ENCODE measurements at regions not wholly inside any gene's neighbourhood (a gene's known extent, or its start where the extent isn't known, plus 50 kb on each side); places are given as distances from the start of the nearest gene placed in this dataset.

DNA sequence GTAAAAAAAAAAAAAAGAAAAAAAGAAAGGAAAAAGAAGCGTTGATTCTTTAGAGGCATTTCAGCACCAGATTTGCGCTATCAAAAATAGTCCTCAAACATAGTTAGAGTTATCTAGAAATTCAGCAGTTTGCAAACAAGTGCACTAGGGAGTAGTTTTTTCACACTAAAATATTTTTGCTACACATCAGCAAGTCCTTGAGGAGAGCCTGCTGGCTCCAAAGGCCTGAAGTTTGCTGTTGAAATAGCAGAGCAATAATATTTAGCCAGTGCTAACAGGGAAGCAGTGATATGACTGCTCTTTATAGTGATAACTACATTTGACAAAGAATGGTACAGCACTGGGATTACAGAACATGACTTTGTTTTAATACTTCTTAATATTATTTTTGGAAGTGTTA lies 472.2 kb downstream of the PCDH7 start:
- TF ChIP-seq, protein P1, sequence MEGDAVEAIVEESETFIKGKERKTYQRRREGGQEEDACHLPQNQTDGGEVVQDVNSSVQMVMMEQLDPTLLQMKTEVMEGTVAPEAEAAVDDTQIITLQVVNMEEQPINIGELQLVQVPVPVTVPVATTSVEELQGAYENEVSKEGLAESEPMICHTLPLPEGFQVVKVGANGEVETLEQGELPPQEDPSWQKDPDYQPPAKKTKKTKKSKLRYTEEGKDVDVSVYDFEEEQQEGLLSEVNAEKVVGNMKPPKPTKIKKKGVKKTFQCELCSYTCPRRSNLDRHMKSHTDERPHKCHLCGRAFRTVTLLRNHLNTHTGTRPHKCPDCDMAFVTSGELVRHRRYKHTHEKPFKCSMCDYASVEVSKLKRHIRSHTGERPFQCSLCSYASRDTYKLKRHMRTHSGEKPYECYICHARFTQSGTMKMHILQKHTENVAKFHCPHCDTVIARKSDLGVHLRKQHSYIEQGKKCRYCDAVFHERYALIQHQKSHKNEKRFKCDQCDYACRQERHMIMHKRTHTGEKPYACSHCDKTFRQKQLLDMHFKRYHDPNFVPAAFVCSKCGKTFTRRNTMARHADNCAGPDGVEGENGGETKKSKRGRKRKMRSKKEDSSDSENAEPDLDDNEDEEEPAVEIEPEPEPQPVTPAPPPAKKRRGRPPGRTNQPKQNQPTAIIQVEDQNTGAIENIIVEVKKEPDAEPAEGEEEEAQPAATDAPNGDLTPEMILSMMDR (IDR thresholded peaks at IDR 0.05; ENCODE audit: low read length): no peak
- no peak for TF ChIP-seq EZH2 (IDR thresholded peaks at IDR 0.05; ENCODE audit: borderline replicate concordance, low read length)

Measured in OCI-LY1 (cell line).